HUES6 (cell line): ENCODE measurements at regions not wholly inside any gene's neighbourhood (a gene's known extent, or its start where the extent isn't known, plus 50 kb on each side); places are given as distances from the start of the nearest gene placed in this dataset.

Experiments used
- H3K27ac ChIP-seq: 2 replicates; pipeline ENCODE4 v1.7.0; 2013; ENCODE audit warnings: low read depth, mild to moderate bottlenecking, low read length, inconsistent platforms
- H3K27me3 ChIP-seq: 2 replicates; pipeline ENCODE4 v1.6.1; 2013; ENCODE audit warnings: low read length; ENCODE audit not compliant: control insufficient read depth, insufficient read depth
- H3K36me3 ChIP-seq: 2 replicates; pipeline ENCODE4 v1.6.1; 2013; ENCODE audit warnings: low read length; ENCODE audit not compliant: control insufficient read depth, insufficient read depth
- H3K4me1 ChIP-seq: 2 replicates; pipeline ENCODE4 v1.6.1; 2013; ENCODE audit warnings: low read length; ENCODE audit not compliant: control insufficient read depth, insufficient read depth
- H3K4me3 ChIP-seq: 2 replicates; pipeline ENCODE4 v1.5.1; 2013; ENCODE audit warnings: low read depth, low read length
- H3K9ac ChIP-seq: one replicate; pipeline ENCODE4 v1.6.1; 2013; ENCODE audit warnings: mild to moderate bottlenecking, low read length
- H3K9me3 ChIP-seq: 2 replicates; pipeline ENCODE4 v1.6.1; 2013; ENCODE audit warnings: low read depth, low read length; ENCODE audit not compliant: control insufficient read depth, insufficient read depth

- Histone ChIP-seq H3K9ac (no peak overlapping the region), H3K4me1 (no peaks in the 10 kb centered on the region), H3K4me3 (no peak overlapping the region), H3K27me3 (no peaks in the 10 kb centered on the region), H3K36me3 (no peaks in the 10 kb centered on the region), H3K27ac (no peak overlapping the region), H3K9me3 (peaks cover 30% of the 10 kb centered on the region)
These were observed 64.8 kb upstream of the ZNF85 start for GRCh38 chr19:20858218-20858617.

- no peak overlapping the region for H3K4me3 ChIP-seq
- no peaks in the 10 kb centered on the region for H3K27me3 ChIP-seq
These were observed 64.2 kb upstream of the ZNF85 start for GRCh38 chr19:20858861-20859260.

GRCh38 chr19:20860339-20860738, 62.7 kb upstream of the ZNF85 start:
- no peaks in the 10 kb centered on the region for H3K27me3 ChIP-seq
- no peaks in the 10 kb centered on the region for H3K4me1 ChIP-seq
- H3K9me3 ChIP-seq, result peaks cover 46% of the 10 kb centered on the region
- H3K4me3 ChIP-seq, result no peak overlapping the region
- H3K27ac ChIP-seq, result no peak overlapping the region
- no peak overlapping the region for H3K9ac ChIP-seq
- H3K36me3 ChIP-seq, result no peaks in the 10 kb centered on the region

More at GRCh38 chr19:20858861-20859260, 64.2 kb upstream of the ZNF85 start:
- H3K36me3 ChIP-seq, result no peaks in the 10 kb centered on the region
- no peak overlapping the region for H3K27ac ChIP-seq
- no peaks in the 10 kb centered on the region for H3K4me1 ChIP-seq
- no peak overlapping the region for H3K9ac ChIP-seq
- H3K9me3 ChIP-seq, result peaks cover 34% of the 10 kb centered on the region

- Histone ChIP-seq H3K36me3 (no peaks in the 10 kb centered on the region), H3K4me1 (no peaks in the 10 kb centered on the region), H3K4me3 (no peak overlapping the region), H3K27ac (no peak overlapping the region), H3K9ac (no peak overlapping the region), H3K9me3 (peaks cover 68% of the 10 kb centered on the region), H3K27me3 (no peaks in the 10 kb centered on the region)
These were observed 59.9 kb upstream of the ZNF85 start for GRCh38 chr19:20863176-20863575.
